MM.1S (cell line): ENCODE measurements at regions not wholly inside any gene's neighbourhood (a gene's known extent, or its start where the extent isn't known, plus 50 kb on each side); places are given as distances from the start of the nearest gene placed in this dataset.

ENCODE experiments used
- DNase-seq: peaks from one replicate; pipeline ENCODE4 v3.0.0-alpha.2; 2015
- H2AFZ ChIP-seq: fragments of 300-600 bp; sonication (generic); 2 replicates; pipeline ENCODE4 v1.6.0; 2016; ENCODE audit warnings: antibody characterized with exemption, low read length
- H3F3A ChIP-seq: fragments of 300-600 bp; sonication (generic); 2 replicates; pipeline ENCODE4 v1.6.1; 2016; ENCODE audit warnings: mild to moderate bottlenecking, antibody characterized with exemption, low read length, moderate library complexity, mixed read lengths; ENCODE audit not compliant: insufficient read depth
- H3K27ac ChIP-seq: fragments of 300-600 bp; sonication (generic); 2 replicates; pipeline ENCODE4 v1.5.1; 2016; ENCODE audit warnings: mild to moderate bottlenecking, low read length
- H3K27me3 ChIP-seq: fragments of 300-600 bp; sonication (generic); replicated peaks from 2 replicates; pipeline ENCODE4 v1.6.0; 2016; ENCODE audit warnings: low read length; ENCODE audit not compliant: insufficient read depth
- H3K36me3 ChIP-seq: fragments of 300-600 bp; sonication (generic); replicated peaks from 2 replicates; pipeline ENCODE4 v1.6.1; 2016; ENCODE audit warnings: mild to moderate bottlenecking, low read length, mixed read lengths; ENCODE audit not compliant: insufficient read depth
- H3K4me1 ChIP-seq: fragments of 300-600 bp; sonication (generic); 2 replicates; pipeline ENCODE4 v1.6.1; 2016; ENCODE audit warnings: low read length, mixed read lengths
- H3K4me2 ChIP-seq: fragments of 300-600 bp; sonication (generic); 2 replicates; pipeline ENCODE4 v1.6.0; 2016; ENCODE audit warnings: low read depth, low read length
- H3K4me3 ChIP-seq: fragments of 300-600 bp; sonication (generic); 2 replicates; pipeline ENCODE4 v1.5.1; 2016; ENCODE audit warnings: low read length, mixed read lengths
- H3K79me2 ChIP-seq: fragments of 300-600 bp; sonication (generic); 2 replicates; pipeline ENCODE4 v1.6.1; 2016; ENCODE audit warnings: mixed run types, low read length, mixed read lengths
- H3K9ac ChIP-seq: fragments of 300-600 bp; sonication (generic); 2 replicates; pipeline ENCODE4 v1.6.1; 2016; ENCODE audit warnings: low read length, mixed read lengths
- H3K9me2 ChIP-seq: fragments of 300-600 bp; sonication (generic); replicated peaks from 2 replicates; pipeline ENCODE4 v1.6.1; 2016; ENCODE audit warnings: mild to moderate bottlenecking, low read length, mixed read lengths; ENCODE audit not compliant: insufficient read depth
- H3K9me3 ChIP-seq: fragments of 300-600 bp; sonication (generic); replicated peaks from 2 replicates; pipeline ENCODE4 v1.6.1; 2016; ENCODE audit warnings: mild to moderate bottlenecking, low read length, mixed read lengths; ENCODE audit not compliant: insufficient read depth
- H4K20me1 ChIP-seq: fragments of 300-600 bp; sonication (generic); 2 replicates; pipeline ENCODE4 v1.6.1; 2016; ENCODE audit warnings: mild to moderate bottlenecking, low read length, moderate library complexity, mixed read lengths; ENCODE audit not compliant: insufficient read depth
- EZH2 ChIP-seq: fragments of 300-600 bp; sonication (generic); optimal IDR thresholded peaks from 2 replicates; pipeline ENCODE3; 2017; ENCODE audit warnings: low read depth, mild to moderate bottlenecking, antibody characterized with exemption, low read length, mixed read lengths
- EZH2phosphoT487 ChIP-seq: fragments of 300-600 bp; sonication (generic); IDR thresholded peaks from 2 replicates; pipeline ENCODE4 v1.6.1; 2018; ENCODE audit warnings: antibody characterized with exemption, low read length
- TF ChIP-seq, protein P1 (sequence below): fragments of 300-600 bp; sonication (generic); IDR thresholded peaks from 2 replicates; pipeline ENCODE4 v1.5.1; 2016; ENCODE audit warnings: antibody characterized with exemption, low read length, mixed read lengths

DNA sequence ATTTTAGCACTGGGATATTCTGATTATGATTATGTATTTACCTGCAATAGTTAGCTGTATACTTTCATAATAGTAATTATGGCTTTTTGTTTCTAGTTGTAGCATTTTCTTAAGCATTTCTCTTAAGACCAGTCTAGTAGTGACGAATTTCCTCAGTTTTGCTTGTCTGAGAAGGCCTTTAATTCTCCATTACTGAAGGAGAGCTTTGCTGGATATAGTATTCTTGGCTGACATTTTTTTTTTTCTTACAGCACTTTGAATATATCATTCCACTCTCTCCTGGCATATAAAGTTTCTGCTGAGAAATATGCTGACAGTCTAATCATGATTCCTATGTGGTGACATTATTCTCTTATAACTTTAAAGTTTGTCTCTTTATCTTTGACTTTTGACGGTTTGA lies 181.1 kb upstream of the DMRTA1 start:
- Histone ChIP-seq H3K9me3 (no peaks in the 10 kb centered on the region), H3K4me2 (no peak overlapping the region), H3K79me2 (no peaks in the 10 kb centered on the region), H3K9ac (no peak overlapping the region), H3K36me3 (no peaks in the 10 kb centered on the region), H4K20me1 (no peaks in the 10 kb centered on the region), H2AFZ (no peak overlapping the region), H3K4me3 (no peak overlapping the region), H3K27ac (no peak overlapping the region), H3K9me2 (no peaks in the 10 kb centered on the region), H3F3A (no peaks in the 10 kb centered on the region), H3K4me1 (no peaks in the 10 kb centered on the region), H3K27me3 (no peaks in the 10 kb centered on the region)
- DNase-seq: no peak
- TF ChIP-seq EZH2: no peak
- TF ChIP-seq, protein P1, sequence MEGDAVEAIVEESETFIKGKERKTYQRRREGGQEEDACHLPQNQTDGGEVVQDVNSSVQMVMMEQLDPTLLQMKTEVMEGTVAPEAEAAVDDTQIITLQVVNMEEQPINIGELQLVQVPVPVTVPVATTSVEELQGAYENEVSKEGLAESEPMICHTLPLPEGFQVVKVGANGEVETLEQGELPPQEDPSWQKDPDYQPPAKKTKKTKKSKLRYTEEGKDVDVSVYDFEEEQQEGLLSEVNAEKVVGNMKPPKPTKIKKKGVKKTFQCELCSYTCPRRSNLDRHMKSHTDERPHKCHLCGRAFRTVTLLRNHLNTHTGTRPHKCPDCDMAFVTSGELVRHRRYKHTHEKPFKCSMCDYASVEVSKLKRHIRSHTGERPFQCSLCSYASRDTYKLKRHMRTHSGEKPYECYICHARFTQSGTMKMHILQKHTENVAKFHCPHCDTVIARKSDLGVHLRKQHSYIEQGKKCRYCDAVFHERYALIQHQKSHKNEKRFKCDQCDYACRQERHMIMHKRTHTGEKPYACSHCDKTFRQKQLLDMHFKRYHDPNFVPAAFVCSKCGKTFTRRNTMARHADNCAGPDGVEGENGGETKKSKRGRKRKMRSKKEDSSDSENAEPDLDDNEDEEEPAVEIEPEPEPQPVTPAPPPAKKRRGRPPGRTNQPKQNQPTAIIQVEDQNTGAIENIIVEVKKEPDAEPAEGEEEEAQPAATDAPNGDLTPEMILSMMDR: no peak
- no peak for TF ChIP-seq EZH2phosphoT487

DNA sequence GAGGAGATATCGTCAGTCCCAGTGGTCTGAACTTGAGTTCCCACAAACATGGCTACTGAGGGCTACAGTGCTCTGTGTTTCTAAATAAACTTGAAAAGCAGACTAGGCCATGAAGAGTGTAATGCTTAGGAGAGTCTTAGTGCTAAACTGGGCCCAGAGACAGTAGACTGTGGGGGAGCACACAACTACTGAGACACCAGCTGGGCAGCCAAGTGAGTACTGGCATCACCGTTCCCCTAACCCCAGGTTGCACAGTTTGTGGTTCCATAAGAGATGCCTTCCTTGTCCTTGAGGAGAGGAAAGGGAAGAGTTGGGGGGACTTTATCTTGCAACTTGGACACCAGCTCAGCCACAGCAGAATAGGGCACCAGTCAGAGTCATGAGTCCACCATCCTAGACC lies 172.1 kb upstream of the DMRTA1 start:
- no peaks in the 10 kb centered on the region for H3K36me3 ChIP-seq
- no peak overlapping the region for H2AFZ ChIP-seq
- no peaks in the 10 kb centered on the region for H3K4me1 ChIP-seq

DNA sequence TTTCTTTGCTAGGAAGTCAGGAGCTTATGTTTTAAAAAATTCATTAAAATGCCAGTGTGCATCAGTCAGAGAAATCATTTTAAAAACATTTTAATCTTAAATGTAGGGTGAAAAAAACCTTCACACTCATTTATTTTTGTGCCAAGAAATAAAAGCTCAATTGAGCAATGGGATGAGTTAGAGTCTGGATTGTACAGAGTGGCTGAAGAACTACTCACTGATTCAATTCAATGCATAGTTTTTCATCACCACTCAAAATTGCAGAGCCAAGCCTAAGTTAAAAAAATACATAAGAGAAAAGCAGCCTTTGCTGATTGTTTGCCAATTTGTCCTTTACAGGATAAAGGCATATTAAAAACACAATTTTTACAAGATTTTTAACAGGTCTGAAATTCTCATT lies 168.2 kb upstream of the DMRTA1 start:
- no peak for TF ChIP-seq EZH2
- TF ChIP-seq EZH2phosphoT487: no peak
- TF ChIP-seq, protein P1: no peak
- no peaks in the 10 kb centered on the region for H3K27me3 ChIP-seq
- no peaks in the 10 kb centered on the region for H3K9me3 ChIP-seq
- H3F3A ChIP-seq: no peaks in the 10 kb centered on the region
- H3K4me3 ChIP-seq: no peak overlapping the region
- no peaks in the 10 kb centered on the region for H4K20me1 ChIP-seq
- H3K27ac ChIP-seq: no peak overlapping the region
- no peaks in the 10 kb centered on the region for H3K36me3 ChIP-seq
- no peak overlapping the region for H3K4me2 ChIP-seq
- no peak overlapping the region for H2AFZ ChIP-seq
- H3K9me2 ChIP-seq: no peaks in the 10 kb centered on the region
- no peak overlapping the region for H3K9ac ChIP-seq
- H3K4me1 ChIP-seq: no peaks in the 10 kb centered on the region
- no peak for DNase-seq
- H3K79me2 ChIP-seq: no peaks in the 10 kb centered on the region

More for the DNA sequence above, 172.1 kb upstream of the DMRTA1 start:
- H3F3A ChIP-seq: no peaks in the 10 kb centered on the region
- H3K9ac ChIP-seq: no peak overlapping the region
- H3K9me2 ChIP-seq: no peaks in the 10 kb centered on the region
- no peak for TF ChIP-seq EZH2phosphoT487
- no peak for TF ChIP-seq EZH2
- TF ChIP-seq, protein P1: no peak
- no peak overlapping the region for H3K4me2 ChIP-seq
- no peaks in the 10 kb centered on the region for H4K20me1 ChIP-seq
- no peak overlapping the region for H3K27ac ChIP-seq
- H3K79me2 ChIP-seq: no peaks in the 10 kb centered on the region
- H3K4me3 ChIP-seq: no peak overlapping the region
- no peaks in the 10 kb centered on the region for H3K9me3 ChIP-seq
- no peaks in the 10 kb centered on the region for H3K27me3 ChIP-seq
- DNase-seq: no peak
